Mucosa of descending colon (tissue), 3 donors: ENCODE measurements at regions not wholly inside any gene's neighbourhood (a gene's known extent, or its start where the extent isn't known, plus 50 kb on each side); places are given as distances from the start of the nearest gene placed in this dataset.

Experiments
- ATAC-seq: fragments of 200-7000 bp; cut with Tn5 transposase; one replicate; pipeline ENCODE4 v1.9.1; 2020; ENCODE audit warnings: mild to moderate bottlenecking, moderate library complexity
- DNase-seq, 3 donors: peaks; one replicate each; pipeline ENCODE4 v3.0.0-alpha.2; 2020
- H3K36me3 ChIP-seq: fragments of 200-600 bp; one replicate; pipeline ENCODE4 v1.8.0; 2021; ENCODE audit warnings: low read depth, mild to moderate bottlenecking
- H3K4me1 ChIP-seq: fragments of 200-600 bp; one replicate; pipeline ENCODE4 v1.8.0; 2021; ENCODE audit warnings: low read depth, mild to moderate bottlenecking
- H3K4me3 ChIP-seq: fragments of 200-600 bp; one replicate; pipeline ENCODE4 v1.8.0; 2021; ENCODE audit warnings: mild to moderate bottlenecking
- H3K9me3 ChIP-seq: fragments of 200-600 bp; one replicate; pipeline ENCODE4 v1.8.0; 2021; ENCODE audit warnings: mild to moderate bottlenecking
- intact Hi-C, 2 donors: fragments of 100-400 bp; cut with DNase I in 1 of 2; cut with micrococcal nuclease in 1 of 2; formaldehyde crosslinking; loops; one replicate each; pipeline versions ENCODE4 v1.11.0 to v1.11.1; 2022; cut with DNase I, micrococcal nuclease
- TF ChIP-seq, protein P1 (sequence below): fragments of 200-600 bp; IDR thresholded peaks from one replicate; pipeline ENCODE4 v1.8.0; 2022; ENCODE audit warnings: antibody characterized with exemption, mild to moderate bottlenecking
- donor health status: DM: no; HTN: no; CAD: no; lungs with moderate emphysema.
- donor health status: DM: no; HTN: no; CAD: no.
- donor health status: DM: no; HTN: yes; CAD: no.

DNA sequence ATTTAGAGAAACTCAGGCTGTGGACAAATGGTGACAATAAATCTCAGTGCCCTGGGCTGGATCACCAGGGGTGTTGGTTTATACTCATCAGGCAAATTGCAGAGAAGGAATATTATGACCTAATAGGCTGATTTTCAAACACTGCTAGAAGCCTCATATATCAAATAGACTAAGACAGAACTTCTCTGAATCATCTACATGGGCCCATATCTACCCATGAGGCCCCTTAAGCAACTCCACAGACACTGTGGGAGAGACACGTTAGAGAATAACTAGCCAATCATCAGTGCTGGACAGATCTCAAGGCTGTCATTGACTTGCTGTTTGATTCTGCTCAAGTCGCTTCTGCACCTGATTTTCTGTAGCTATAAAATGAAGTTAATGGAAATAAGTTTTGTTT is 545.8 kb downstream of the SOX6 start:
- Histone ChIP-seq H3K36me3 (no peaks in the 10 kb centered on the region), H3K9me3 (no peaks in the 10 kb centered on the region), H3K4me3 (no peak overlapping the region), H3K4me1 (peaks cover 5% of the 10 kb centered on the region)
- ATAC-seq, result no peak
- intact Hi-C loops, result loop anchor here (10.0 kb wide), 2 partner anchors 46 to 794 kb away; no protein-coding TSS in a partner anchor
- TF ChIP-seq, protein P1, sequence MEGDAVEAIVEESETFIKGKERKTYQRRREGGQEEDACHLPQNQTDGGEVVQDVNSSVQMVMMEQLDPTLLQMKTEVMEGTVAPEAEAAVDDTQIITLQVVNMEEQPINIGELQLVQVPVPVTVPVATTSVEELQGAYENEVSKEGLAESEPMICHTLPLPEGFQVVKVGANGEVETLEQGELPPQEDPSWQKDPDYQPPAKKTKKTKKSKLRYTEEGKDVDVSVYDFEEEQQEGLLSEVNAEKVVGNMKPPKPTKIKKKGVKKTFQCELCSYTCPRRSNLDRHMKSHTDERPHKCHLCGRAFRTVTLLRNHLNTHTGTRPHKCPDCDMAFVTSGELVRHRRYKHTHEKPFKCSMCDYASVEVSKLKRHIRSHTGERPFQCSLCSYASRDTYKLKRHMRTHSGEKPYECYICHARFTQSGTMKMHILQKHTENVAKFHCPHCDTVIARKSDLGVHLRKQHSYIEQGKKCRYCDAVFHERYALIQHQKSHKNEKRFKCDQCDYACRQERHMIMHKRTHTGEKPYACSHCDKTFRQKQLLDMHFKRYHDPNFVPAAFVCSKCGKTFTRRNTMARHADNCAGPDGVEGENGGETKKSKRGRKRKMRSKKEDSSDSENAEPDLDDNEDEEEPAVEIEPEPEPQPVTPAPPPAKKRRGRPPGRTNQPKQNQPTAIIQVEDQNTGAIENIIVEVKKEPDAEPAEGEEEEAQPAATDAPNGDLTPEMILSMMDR, result no peak
- DNase-seq, result no peak

- H3K4me1 ChIP-seq, result peaks cover 27% of the 10 kb centered on the region
- H3K9me3 ChIP-seq, result no peaks in the 10 kb centered on the region
- peak; percentile 57 for ATAC-seq
- H3K4me3 ChIP-seq, result no peak overlapping the region
- intact Hi-C loops, result loop anchor here (10.0 kb wide), 2 partner anchors 51 to 789 kb away; no protein-coding TSS in a partner anchor
- TF ChIP-seq, protein P1, result no peak
- no peaks in the 10 kb centered on the region for H3K36me3 ChIP-seq
- peak in 2 of 3 donors; percentile 25 to 62 for DNase-seq
Observed at GRCh38 chr11:15815246-15816195, 540.8 kb downstream of the SOX6 start.

DNA sequence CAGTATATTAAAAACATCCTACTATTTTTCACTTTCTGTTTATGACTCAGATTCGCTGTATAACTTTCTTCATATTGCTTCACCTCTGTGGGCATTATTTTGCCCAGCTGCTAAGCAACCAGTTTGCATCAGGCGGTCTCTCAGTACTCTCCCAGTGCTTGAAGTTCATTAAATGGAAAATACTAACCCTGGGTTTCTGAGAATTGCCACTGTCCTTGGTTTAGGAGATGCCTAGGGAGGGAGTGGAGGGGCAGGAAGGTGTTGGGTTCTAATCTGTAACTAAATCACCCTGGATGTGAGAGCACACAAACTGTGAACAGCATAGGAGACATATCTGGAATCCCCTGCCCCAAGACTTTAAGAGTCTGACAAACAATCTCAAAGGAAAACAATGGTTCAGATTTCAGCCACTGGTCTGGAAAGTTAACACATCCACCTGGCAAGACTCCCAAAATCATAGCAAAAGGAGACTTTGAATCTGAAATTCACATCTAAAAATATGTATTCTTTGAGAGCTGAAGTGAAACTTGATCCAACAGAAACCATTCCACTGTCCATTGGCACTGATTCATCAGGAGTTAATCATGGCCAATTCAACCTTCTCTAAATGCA is 540.0 kb downstream of the SOX6 start:
- Histone ChIP-seq H3K36me3 (no peaks in the 10 kb centered on the region), H3K4me3 (no peak overlapping the region), H3K9me3 (no peaks in the 10 kb centered on the region), H3K4me1 (peaks cover 27% of the 10 kb centered on the region)
- ATAC-seq (peak; percentile 70), DNase-seq (peak in 1 of 3 donors; percentile 43)
- intact Hi-C loops, result loop anchor here (10.0 kb wide), 2 partner anchors 52 to 788 kb away; no protein-coding TSS in a partner anchor
- TF ChIP-seq, protein P1, result no peak

GRCh38 chr11:15817001-15817400 is 539.3 kb downstream of the SOX6 start:
- H3K4me3 ChIP-seq, result no peak overlapping the region
- TF ChIP-seq, protein P1, result no peak
- no peaks in the 10 kb centered on the region for H3K36me3 ChIP-seq
- H3K9me3 ChIP-seq, result no peaks in the 10 kb centered on the region
- ATAC-seq (no peak), DNase-seq (no peak)
- H3K4me1 ChIP-seq, result peaks cover 27% of the 10 kb centered on the region
- intact Hi-C loops, result loop anchor here (10.0 kb wide), 2 partner anchors 52 to 788 kb away; no protein-coding TSS in a partner anchor

DNA sequence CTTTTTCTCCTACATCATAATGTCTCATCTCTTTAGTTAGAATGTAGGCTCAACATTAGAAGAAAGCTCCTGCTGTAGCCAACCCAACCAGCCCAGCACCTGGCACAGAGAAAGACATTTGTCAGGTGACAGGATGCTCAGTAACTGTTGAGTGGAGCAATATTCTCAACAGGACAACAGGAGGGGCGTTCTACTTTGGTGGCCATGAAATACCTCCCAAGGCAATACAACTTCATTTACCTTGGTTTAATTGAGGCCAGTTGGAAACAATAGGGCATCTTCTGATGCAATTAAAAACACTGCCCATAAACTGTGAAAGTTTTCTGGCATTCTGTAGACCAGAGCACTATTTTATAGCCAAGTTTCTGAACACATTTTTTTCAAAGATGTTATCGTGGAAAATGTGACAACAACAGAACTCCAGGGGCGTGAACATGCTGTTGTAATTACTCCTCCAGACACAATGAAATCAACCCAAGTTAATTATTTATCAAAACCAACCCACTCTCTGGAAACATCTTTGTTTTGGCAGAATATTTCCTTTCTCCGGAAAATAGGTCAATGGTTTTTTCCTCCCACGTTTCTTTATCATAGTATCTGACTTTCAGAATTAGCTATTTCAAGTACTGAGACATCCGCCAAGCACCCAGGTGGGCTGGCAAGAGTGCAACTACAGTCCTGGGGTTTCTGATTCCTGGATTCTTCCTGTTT is 538.1 kb downstream of the SOX6 start:
- intact Hi-C loops, result loop anchor here (10.0 kb wide), 2 partner anchors 53 to 787 kb away; no protein-coding TSS in a partner anchor
- peaks cover 27% of the 10 kb centered on the region for H3K4me1 ChIP-seq
- DNase-seq (peak in 2 of 3 donors; percentile 36 to 52), ATAC-seq (peak; percentile 71)
- H3K36me3 ChIP-seq, result no peaks in the 10 kb centered on the region
- no peaks in the 10 kb centered on the region for H3K9me3 ChIP-seq
- TF ChIP-seq, protein P1, result no peak
- no peak overlapping the region for H3K4me3 ChIP-seq
